A673 (cell line): ENCODE measurements at regions not wholly inside any gene's neighbourhood (a gene's known extent, or its start where the extent isn't known, plus 50 kb on each side); places are given as distances from the start of the nearest gene placed in this dataset.

Source experiments
- EZH2 ChIP-seq: fragments of 200-600 bp; sonication (generic); IDR thresholded peaks from 2 replicates; pipeline ENCODE4 v1.6.1; 2017; ENCODE audit warnings: borderline replicate concordance, low read depth, mild to moderate bottlenecking, mixed read lengths, antibody characterized with exemption, low read length; ENCODE audit not compliant: poor library complexity, severe bottlenecking
- TF ChIP-seq, protein P1 (sequence below): fragments of 300-800, 200-600 bp; sonication (generic); conservative IDR thresholded peaks from 2 replicates; pipeline ENCODE4 v1.5.1; 2017; ENCODE audit warnings: low read depth, mild to moderate bottlenecking, antibody characterized with exemption, low read length, moderate library complexity, mixed read lengths

DNA sequence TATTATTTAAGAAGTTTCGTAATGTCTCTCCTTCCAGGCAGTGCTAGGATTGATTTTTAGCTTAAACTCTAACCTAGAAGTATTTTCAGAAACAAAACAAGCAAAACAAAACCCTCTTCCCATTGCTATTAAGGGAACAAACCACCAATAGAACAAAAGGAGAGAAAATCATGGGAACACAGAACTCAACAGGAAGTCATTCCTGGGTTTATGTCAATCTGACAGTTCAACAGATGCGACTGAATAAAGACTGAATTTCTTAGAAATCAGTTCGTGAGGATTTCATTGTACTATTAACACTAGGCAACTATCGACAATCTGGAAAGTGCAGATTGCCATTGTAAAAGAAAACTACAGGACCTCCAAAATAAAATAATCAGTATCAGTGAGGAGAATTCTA, 229.1 kb upstream of the SMIM31 start:
- TF ChIP-seq, protein P1, sequence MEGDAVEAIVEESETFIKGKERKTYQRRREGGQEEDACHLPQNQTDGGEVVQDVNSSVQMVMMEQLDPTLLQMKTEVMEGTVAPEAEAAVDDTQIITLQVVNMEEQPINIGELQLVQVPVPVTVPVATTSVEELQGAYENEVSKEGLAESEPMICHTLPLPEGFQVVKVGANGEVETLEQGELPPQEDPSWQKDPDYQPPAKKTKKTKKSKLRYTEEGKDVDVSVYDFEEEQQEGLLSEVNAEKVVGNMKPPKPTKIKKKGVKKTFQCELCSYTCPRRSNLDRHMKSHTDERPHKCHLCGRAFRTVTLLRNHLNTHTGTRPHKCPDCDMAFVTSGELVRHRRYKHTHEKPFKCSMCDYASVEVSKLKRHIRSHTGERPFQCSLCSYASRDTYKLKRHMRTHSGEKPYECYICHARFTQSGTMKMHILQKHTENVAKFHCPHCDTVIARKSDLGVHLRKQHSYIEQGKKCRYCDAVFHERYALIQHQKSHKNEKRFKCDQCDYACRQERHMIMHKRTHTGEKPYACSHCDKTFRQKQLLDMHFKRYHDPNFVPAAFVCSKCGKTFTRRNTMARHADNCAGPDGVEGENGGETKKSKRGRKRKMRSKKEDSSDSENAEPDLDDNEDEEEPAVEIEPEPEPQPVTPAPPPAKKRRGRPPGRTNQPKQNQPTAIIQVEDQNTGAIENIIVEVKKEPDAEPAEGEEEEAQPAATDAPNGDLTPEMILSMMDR, result no peak
- no peak for TF ChIP-seq EZH2
